Neural cell (in vitro differentiated cells): ENCODE measurements at regions not wholly inside any gene's neighbourhood (a gene's known extent, or its start where the extent isn't known, plus 50 kb on each side); places are given as distances from the start of the nearest gene placed in this dataset.

Experiments used
- CTCF ChIP-seq: fragments of 450-650 bp; IDR thresholded peaks from 2 replicates; pipeline ENCODE4 v1.5.1; 2014; ENCODE audit warnings: antibody characterized with exemption, mild to moderate bottlenecking, moderate library complexity; ENCODE audit not compliant: poor library complexity, severe bottlenecking
- EP300 ChIP-seq: fragments of 450-650 bp; conservative IDR thresholded peaks from 2 replicates; pipeline ENCODE4 v1.6.1; 2014; ENCODE audit warnings: antibody characterized with exemption, mild to moderate bottlenecking, moderate library complexity; ENCODE audit not compliant: poor library complexity, severe bottlenecking
- EZH2 ChIP-seq: fragments of 200-600, 300-800 bp; shearing (Covaris generic), sonication (generic); IDR thresholded peaks from 2 replicates; pipeline ENCODE4 v1.6.1; 2014; ENCODE audit warnings: antibody characterized with exemption, low read length, borderline replicate concordance, mild to moderate bottlenecking; ENCODE audit not compliant: insufficient read depth, poor library complexity, severe bottlenecking
- POLR2AphosphoS5 ChIP-seq: IDR thresholded peaks from 2 replicates; pipeline ENCODE4 v1.6.1; 2012
- RAD21 ChIP-seq: fragments of 450-650 bp; conservative IDR thresholded peaks from 2 replicates; pipeline ENCODE4 v1.6.1; 2014; ENCODE audit warnings: antibody characterized with exemption, mild to moderate bottlenecking, moderate library complexity
- REST ChIP-seq: IDR thresholded peaks from 2 replicates; pipeline ENCODE4 v1.6.1; 2012; ENCODE audit warnings: borderline replicate concordance
- SMC3 ChIP-seq: fragments of 450-650 bp; conservative IDR thresholded peaks from 2 replicates; pipeline ENCODE4 v1.6.1; 2014; ENCODE audit warnings: antibody characterized with exemption, mild to moderate bottlenecking, moderate library complexity; ENCODE audit not compliant: poor library complexity
- TAF1 ChIP-seq: IDR thresholded peaks from 2 replicates; pipeline ENCODE4 v1.6.1; 2012; ENCODE audit warnings: low read depth

- TF ChIP-seq CTCF (no peak), RAD21 (no peak), EZH2 (no peak), REST (no peak), EP300 (no peak), SMC3 (no peak), TAF1 (no peak), POLR2AphosphoS5 (no peak)
These were observed 480.3 kb upstream of the CD180 start for GRCh38 chr5:67676863-67677262.
